ENCODE measurements at regions not wholly inside any gene's neighbourhood (a gene's known extent, or its start where the extent isn't known, plus 50 kb on each side); places are given as distances from the start of the nearest gene placed in this dataset.

- no peak for TF ChIP-seq CTCF (IDR thresholded peaks at IDR 0.05; ENCODE audit: control extremely low read depth, extremely low read depth, low read depth, missing control alignments)
- ChIA-PET CTCF (no interaction called here), POLR2A (no interaction called here)
- no peak for DNase-seq (ENCODE audit: extremely low spot score)
These were observed 850.5 kb downstream of the NR2F1-AS1 start for GRCh38 chr5:92730486-92730885.

GRCh38 chr5:92729088-92729487 is 851.9 kb downstream of the NR2F1-AS1 start:
- CTCF ChIA-PET = no interaction called here
- no peak for DNase-seq (ENCODE audit: extremely low spot score)

DNA sequence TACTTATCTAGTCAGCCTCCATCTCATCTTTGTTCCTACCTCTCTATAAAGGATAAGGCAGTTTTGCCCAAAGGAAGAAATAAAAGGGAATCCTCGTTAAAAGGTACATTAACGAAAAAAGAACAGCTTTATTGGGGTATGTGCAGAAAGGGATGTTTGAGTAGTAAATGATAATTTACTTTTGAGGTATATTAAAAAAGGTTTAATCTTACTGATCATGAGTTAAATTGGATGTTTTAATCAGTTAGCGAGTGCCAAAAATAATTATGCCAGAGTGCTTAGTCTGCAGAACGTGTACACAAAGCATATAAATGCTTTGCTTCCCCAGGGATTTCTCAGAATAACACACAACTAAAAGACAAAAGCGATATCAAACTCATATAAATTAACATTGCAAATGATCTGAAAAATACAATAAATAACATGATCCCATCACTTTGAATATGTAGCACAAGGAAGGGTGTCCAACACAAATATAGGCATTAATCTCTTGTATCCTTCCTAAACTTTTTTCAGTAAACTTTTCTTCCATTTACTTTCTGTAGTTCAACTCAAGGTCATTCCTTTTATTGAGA is 865.0 kb downstream of the NR2F1-AS1 start:
- no peak for TF ChIP-seq CTCF (IDR thresholded peaks at IDR 0.05; ENCODE audit: control extremely low read depth, extremely low read depth, low read depth, missing control alignments)
- ChIA-PET CTCF (no interaction called here), POLR2A (no interaction called here)
- DNase-seq (ENCODE audit: extremely low spot score) = no peak

More at GRCh38 chr5:92729088-92729487, 851.9 kb downstream of the NR2F1-AS1 start:
- POLR2A ChIA-PET = no interaction called here
- no peak for TF ChIP-seq CTCF (IDR thresholded peaks at IDR 0.05; ENCODE audit: control extremely low read depth, extremely low read depth, low read depth, missing control alignments)

GRCh38 chr5:92713826-92714225 is 867.2 kb downstream of the NR2F1-AS1 start:
- POLR2A ChIA-PET = no interaction called here
- CTCF ChIA-PET = no interaction called here
- no peak for DNase-seq (ENCODE audit: extremely low spot score)
- no peak for TF ChIP-seq CTCF (IDR thresholded peaks at IDR 0.05; ENCODE audit: control extremely low read depth, extremely low read depth, low read depth, missing control alignments)

- TF ChIP-seq CTCF (IDR thresholded peaks at IDR 0.05; ENCODE audit: control extremely low read depth, extremely low read depth, low read depth, missing control alignments) = no peak
- POLR2A ChIA-PET = no interaction called here
- CTCF ChIA-PET = no interaction called here
- no peak for DNase-seq (ENCODE audit: extremely low spot score)
These were observed 867.7 kb downstream of the NR2F1-AS1 start for GRCh38 chr5:92713335-92713743.

GRCh38 chr5:92711956-92712355 is 869.1 kb downstream of the NR2F1-AS1 start:
- no peak for DNase-seq (ENCODE audit: extremely low spot score)
- POLR2A ChIA-PET = no interaction called here
- CTCF ChIA-PET = no interaction called here
- no peak for TF ChIP-seq CTCF (IDR thresholded peaks at IDR 0.05; ENCODE audit: control extremely low read depth, extremely low read depth, low read depth, missing control alignments)

DNA sequence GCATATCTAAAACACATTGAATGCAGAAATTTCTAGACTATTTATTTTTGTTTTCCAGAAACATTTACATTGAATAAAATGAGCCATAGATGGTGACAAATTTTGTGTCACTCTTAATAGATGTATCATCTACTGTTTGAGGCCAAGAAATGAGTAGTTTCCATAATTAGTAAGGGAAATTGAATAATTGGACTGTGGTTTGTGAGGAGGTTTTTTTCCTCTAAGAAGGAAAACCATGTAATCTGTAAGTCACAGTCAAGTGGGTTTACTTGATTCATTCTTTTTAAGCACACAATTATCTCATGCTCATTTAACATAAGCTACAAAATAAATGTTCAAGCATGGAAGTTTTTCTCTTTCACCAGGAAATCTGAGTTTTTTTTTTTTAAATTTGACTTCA is 876.4 kb downstream of the NR2F1-AS1 start:
- ChIA-PET CTCF (interaction anchor here (0.5 kb wide), 1 partner anchor 373 kb away, joined by 3 read pairs; no protein-coding TSS in a partner anchor), POLR2A (no interaction called here)
- DNase-seq (ENCODE audit: extremely low spot score) = no peak
- TF ChIP-seq CTCF (IDR thresholded peaks at IDR 0.05; ENCODE audit: control extremely low read depth, extremely low read depth, low read depth, missing control alignments) = no peak

Measured in GM10248 (cell line).